ENCODE measurements at regions not wholly inside any gene's neighbourhood (a gene's known extent, or its start where the extent isn't known, plus 50 kb on each side); places are given as distances from the start of the nearest gene placed in this dataset.

DNA sequence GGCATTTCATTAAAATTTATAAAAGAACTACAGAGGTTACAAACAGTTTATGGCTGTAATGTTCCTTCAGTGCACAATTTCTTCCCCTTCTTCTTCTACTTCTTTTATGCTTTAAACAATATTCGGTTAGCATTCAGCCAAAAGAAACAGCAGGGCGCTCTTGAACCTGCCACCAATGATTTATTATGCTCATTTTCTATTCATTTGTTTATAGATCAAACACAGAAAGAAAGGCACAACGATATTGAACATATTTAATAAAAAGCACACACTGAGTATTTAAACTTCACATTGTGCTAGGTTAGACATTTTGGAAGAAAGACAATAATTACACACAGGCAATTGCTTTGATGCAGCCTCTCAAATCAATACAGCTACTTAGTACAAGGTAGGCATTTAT lies 1025.8 kb upstream of the LRRN3 start:
- TF ChIP-seq, protein P1, sequence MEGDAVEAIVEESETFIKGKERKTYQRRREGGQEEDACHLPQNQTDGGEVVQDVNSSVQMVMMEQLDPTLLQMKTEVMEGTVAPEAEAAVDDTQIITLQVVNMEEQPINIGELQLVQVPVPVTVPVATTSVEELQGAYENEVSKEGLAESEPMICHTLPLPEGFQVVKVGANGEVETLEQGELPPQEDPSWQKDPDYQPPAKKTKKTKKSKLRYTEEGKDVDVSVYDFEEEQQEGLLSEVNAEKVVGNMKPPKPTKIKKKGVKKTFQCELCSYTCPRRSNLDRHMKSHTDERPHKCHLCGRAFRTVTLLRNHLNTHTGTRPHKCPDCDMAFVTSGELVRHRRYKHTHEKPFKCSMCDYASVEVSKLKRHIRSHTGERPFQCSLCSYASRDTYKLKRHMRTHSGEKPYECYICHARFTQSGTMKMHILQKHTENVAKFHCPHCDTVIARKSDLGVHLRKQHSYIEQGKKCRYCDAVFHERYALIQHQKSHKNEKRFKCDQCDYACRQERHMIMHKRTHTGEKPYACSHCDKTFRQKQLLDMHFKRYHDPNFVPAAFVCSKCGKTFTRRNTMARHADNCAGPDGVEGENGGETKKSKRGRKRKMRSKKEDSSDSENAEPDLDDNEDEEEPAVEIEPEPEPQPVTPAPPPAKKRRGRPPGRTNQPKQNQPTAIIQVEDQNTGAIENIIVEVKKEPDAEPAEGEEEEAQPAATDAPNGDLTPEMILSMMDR (IDR thresholded peaks at IDR 0.05), result no peak

DNA sequence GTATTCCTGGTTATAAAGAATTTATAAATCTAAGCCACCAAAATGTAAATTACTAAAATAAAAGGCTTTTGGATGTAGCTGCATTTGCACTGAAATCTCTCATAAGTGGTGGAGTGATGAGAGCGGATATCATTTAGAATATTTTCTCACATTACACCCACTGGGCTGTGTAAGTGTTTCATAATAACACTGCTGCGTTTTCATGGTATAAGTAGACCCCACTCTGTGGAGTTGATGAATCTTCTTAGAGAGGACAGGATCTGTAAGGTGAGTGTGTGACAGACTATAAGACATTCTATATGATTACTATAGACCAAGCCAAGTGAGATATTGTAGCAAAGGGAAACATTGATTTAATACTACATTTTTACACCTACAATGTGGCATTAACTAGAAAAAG lies 1024.1 kb upstream of the LRRN3 start:
- TF ChIP-seq, protein P1 (IDR thresholded peaks at IDR 0.05), result no peak

DNA sequence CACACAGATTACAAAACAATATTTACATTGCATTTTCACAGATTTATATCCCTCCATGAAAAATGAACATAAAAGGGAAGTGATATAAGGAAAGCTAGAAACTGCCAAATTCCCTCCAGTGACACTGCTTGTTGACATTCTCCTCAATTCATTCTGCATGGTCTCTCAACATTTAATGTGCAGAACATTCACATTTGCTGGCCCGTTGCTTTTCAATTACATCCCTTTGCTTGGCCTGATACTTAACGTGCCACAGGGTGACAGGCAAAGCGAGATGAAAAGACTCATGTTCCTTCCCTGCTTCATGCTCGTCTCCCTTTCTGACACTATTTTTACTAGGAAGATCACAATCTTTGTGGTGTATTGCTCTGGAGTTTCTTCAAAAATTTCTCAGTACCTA lies 1019.7 kb upstream of the LRRN3 start:
- TF ChIP-seq, protein P1 (IDR thresholded peaks at IDR 0.05), result no peak

DNA sequence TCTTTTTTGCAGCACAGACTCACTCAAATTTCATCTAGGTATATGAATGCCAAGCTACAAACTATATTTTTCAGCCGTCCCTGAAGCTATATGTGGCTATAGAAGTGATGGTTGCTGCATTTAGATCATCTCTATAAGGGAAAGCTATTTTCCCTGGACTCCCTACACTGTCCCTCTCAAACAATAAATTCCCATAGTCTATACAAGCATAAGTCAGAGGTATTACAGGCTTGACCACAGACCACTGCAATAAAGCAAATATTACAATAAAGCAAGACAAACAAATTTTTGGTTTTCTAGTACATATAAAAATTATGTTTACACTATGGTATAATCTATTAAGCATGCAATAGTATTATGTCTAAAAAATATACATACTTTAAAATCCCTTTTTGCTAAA lies 1015.5 kb upstream of the LRRN3 start:
- TF ChIP-seq, protein P1 (IDR thresholded peaks at IDR 0.05), result no peak

DNA sequence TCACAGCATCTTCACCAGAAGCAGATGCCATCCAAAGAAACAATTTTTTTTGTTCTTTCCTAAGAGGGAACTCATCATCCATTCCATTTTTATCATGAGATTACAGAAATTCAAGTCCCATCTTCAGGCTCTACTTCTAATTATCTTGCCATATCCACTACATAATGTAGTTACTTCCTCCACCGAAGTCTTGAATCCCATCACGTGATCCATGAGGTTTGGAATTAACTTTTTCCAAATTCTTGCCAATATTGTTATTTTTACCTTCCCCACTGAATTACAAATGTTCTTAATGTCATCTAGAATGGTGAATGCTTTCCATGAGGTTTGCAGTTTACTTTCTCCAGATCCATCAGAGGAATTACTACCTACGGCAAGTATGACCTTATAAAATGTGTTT lies 1014.7 kb upstream of the LRRN3 start:
- TF ChIP-seq, protein P1 (IDR thresholded peaks at IDR 0.05), result no peak

DNA sequence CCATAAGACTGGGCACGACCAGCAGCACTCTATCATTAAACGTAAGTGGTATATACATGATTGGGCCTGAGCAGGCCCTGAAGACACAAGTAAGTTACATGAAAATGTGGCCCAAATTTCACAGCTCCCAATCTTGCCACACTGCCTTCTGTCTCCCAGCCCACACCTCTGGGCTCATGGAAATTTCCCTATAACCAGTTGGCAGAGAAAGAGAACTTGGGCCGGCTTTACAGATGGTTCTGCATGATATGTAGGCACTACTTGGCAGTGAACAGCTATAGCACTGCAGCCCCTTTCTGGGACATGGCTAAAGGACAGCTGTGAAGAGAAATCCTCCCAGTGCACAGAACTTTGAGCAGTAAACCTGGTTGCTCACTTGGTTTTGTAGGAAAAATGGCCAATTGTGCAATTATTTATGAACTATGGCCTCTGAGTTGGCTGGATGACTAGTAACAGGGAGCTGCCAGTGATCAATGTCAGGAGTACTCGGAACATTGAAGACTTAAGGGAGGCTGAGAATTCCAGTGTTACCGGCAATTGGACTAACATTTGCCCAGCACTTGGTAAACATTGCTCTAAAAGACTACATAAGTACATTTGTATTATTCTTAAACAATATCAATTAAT lies 1006.6 kb upstream of the LRRN3 start:
- TF ChIP-seq, protein P1 (IDR thresholded peaks at IDR 0.05), result no peak

DNA sequence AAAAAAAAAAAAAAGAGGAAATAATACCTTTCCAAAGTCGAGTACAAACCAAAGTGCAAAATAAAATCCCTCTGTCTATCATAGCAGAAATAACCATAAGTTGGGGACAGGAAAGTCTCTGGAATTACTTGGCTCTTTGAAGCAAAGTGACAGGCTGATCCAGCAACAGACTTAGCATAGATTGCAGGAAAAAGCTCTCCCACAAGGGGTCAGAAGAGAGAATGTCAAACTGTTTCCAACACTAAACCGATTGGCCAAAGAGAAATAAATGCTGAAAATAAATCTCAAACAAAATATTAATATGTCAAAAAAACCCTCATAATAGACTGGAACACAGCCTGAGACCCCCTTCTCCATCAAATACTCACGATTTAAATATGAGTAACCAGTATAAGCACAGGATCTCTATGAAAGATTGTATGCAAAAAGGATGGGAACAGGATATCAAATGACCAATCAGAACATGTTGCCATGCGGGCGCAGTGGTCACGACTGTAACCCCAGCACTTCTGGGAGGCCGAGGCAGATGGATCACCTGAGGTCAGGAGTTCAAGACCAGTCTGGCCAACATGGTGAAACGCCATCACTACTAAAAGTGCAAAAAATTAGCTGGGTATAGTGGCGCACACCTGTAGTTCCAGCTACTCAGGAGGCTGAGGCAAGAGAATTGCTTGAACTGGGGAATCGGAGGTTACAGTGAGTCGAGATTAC lies 1000.7 kb upstream of the LRRN3 start:
- TF ChIP-seq, protein P1 (IDR thresholded peaks at IDR 0.05), result peak; percentile 68

Measured in LNCAP (cell line).